H1 (cell line): ENCODE measurements at regions not wholly inside any gene's neighbourhood (a gene's known extent, or its start where the extent isn't known, plus 50 kb on each side); places are given as distances from the start of the nearest gene placed in this dataset.

ENCODE experiments used
- CTCF ChIA-PET: fragments of 300-600 bp; sonication (Branson Sonifier 250); formaldehyde crosslinking; loops from one replicate; lab custom pipeline; 2021; ENCODE audit not compliant: partially characterized antibody; lab: Charles Lee
- POLR2A ChIA-PET: fragments of 300-600 bp; sonication (Branson Sonifier 250); formaldehyde crosslinking; loops from one replicate; lab custom pipeline; 2021; ENCODE audit warnings: inconsistent platforms; ENCODE audit not compliant: partially characterized antibody; lab: Charles Lee
- DNase-seq, 2 experiments: peaks; one replicate each; pipeline versions ENCODE4 v3.0.0 to v3.0.0-alpha.2; 2010 to 2022; ENCODE audit warnings: low spot score in 2 of 2, low read depth in 1 of 2, mixed read lengths in 1 of 2
- FAIRE-seq: peaks from 2 replicates; lab custom pipeline; 2011; peaks lifted over from hg19 to GRCh38; lab: Jason Lieb, UNC
- H2AFZ ChIP-seq: 2 replicates; pipeline ENCODE4 v1.8.1; 2012; ENCODE audit warnings: low read length, inconsistent platforms
- H2AK5ac ChIP-seq: 2 replicates; pipeline ENCODE4 v1.6.1; 2013; ENCODE audit warnings: low read depth, low read length
- H2BK120ac ChIP-seq: replicated peaks from 2 replicates; pipeline ENCODE3; 2013; ENCODE audit warnings: low read depth, low read length, inconsistent platforms
- H2BK12ac ChIP-seq: 2 replicates; pipeline ENCODE4 v1.6.1; 2013; ENCODE audit warnings: low read depth, low read length
- H2BK15ac ChIP-seq: 2 replicates; pipeline ENCODE4 v1.6.1; 2013; ENCODE audit warnings: low read length
- H2BK20ac ChIP-seq: 2 replicates; pipeline ENCODE4 v1.6.1; 2013; ENCODE audit warnings: low read length
- H2BK5ac ChIP-seq: 2 replicates; pipeline ENCODE4 v1.6.1; 2013; ENCODE audit warnings: low read depth, low read length
- H3K14ac ChIP-seq: 2 replicates; pipeline ENCODE4 v1.6.1; 2013; ENCODE audit warnings: inconsistent platforms; ENCODE audit not compliant: insufficient read length
- H3K18ac ChIP-seq: 2 replicates; pipeline ENCODE4 v1.6.1; 2013; ENCODE audit warnings: low read length; ENCODE audit errors: extremely low read depth
- H3K23ac ChIP-seq: 2 replicates; pipeline ENCODE4 v1.6.1; 2013; ENCODE audit warnings: inconsistent platforms; ENCODE audit not compliant: insufficient read length
- H3K23me2 ChIP-seq: 2 replicates; pipeline ENCODE4 v1.6.1; 2013; ENCODE audit warnings: low read depth, low read length
- H3K27ac ChIP-seq: 2 replicates; pipeline ENCODE4 v1.6.1; 2011; ENCODE audit warnings: low read depth, low read length, inconsistent platforms
- H3K27me3 ChIP-seq, 4 experiments: replicated peaks in 1 of 4; 1 replicate in 1 of 4; 2 replicates in 3 of 4; pipeline versions ENCODE4 v1.6.1 to v1.8.1; 2011 to 2013; ENCODE audit warnings: low read length in 3 of 4, mild to moderate bottlenecking in 3 of 4, inconsistent platforms in 2 of 4, mixed read lengths in 2 of 4, moderate library complexity in 1 of 4; ENCODE audit not compliant: control insufficient read depth in 3 of 4, insufficient read depth in 3 of 4; ENCODE audit errors: extremely low read depth in 1 of 4
- H3K36me3 ChIP-seq, 4 experiments: 2 replicates each; pipeline versions ENCODE4 v1.6.1 to v1.8.1; 2011 to 2013; ENCODE audit warnings: mild to moderate bottlenecking in 4 of 4, low read length in 3 of 4, moderate library complexity in 2 of 4, control low read depth in 1 of 4, inconsistent platforms in 1 of 4; ENCODE audit not compliant: insufficient read depth in 4 of 4, control insufficient read depth in 2 of 4
- H3K4ac ChIP-seq: replicated peaks from 2 replicates; pipeline ENCODE3; 2013; ENCODE audit warnings: low read length, low read depth, mixed read lengths, inconsistent platforms; ENCODE audit not compliant: insufficient read length
- H3K4me1 ChIP-seq, 4 experiments: replicated peaks in 1 of 4; 1 replicate in 1 of 4; 2 replicates in 3 of 4; pipeline versions ENCODE4 v1.6.1 to v1.8.1; 2011 to 2013; ENCODE audit warnings: low read length in 3 of 4, inconsistent platforms in 2 of 4, mixed read lengths in 1 of 4; ENCODE audit not compliant: insufficient read depth in 4 of 4, control insufficient read depth in 3 of 4
- H3K4me2 ChIP-seq, 2 experiments: 2 replicates each; pipeline versions ENCODE4 v1.6.1 to v1.8.1; 2011 to 2013; ENCODE audit warnings: low read depth in 2 of 2, low read length in 2 of 2, control low read depth in 1 of 2, inconsistent platforms in 1 of 2, mild to moderate bottlenecking in 1 of 2; ENCODE audit not compliant: insufficient read depth in 1 of 2
- H3K4me3 ChIP-seq, 4 experiments: fragments of 200-600, 300-600 bp in 1 of 4; sonication (generic), shearing (Covaris generic), sonication (Bioruptor Twin) in 1 of 4; 2 replicates each; pipeline versions ENCODE4 v1.5.1 to v1.8.1; 2011 to 2016; ENCODE audit warnings: low read length in 4 of 4, low read depth in 3 of 4, control low read depth in 2 of 4, inconsistent platforms in 2 of 4, mild to moderate bottlenecking in 2 of 4, mixed read lengths in 1 of 4, moderate library complexity in 1 of 4; ENCODE audit not compliant: insufficient read depth in 2 of 4; ENCODE audit errors: extremely low read depth in 1 of 4
- H3K56ac ChIP-seq: replicated peaks from 2 replicates; pipeline ENCODE3; 2013; ENCODE audit warnings: low read depth, mild to moderate bottlenecking, mixed read lengths, low read length, inconsistent platforms; ENCODE audit not compliant: insufficient read length
- H3K79me1 ChIP-seq: 2 replicates; pipeline ENCODE4 v1.6.1; 2013; ENCODE audit warnings: low read depth, low read length, control low read depth
- H3K79me2 ChIP-seq, 2 experiments: 2 replicates each; pipeline versions ENCODE4 v1.6.1 to v1.8.1; 2012 to 2013; ENCODE audit warnings: low read length in 2 of 2, mild to moderate bottlenecking in 2 of 2, inconsistent platforms in 1 of 2; ENCODE audit not compliant: insufficient read depth in 2 of 2, control insufficient read depth in 1 of 2
- H3K9ac ChIP-seq, 4 experiments: replicated peaks in 1 of 4; 1 replicate in 1 of 4; 2 replicates in 3 of 4; pipeline versions ENCODE4 v1.6.1 to v1.8.1; 2011 to 2013; ENCODE audit warnings: low read depth in 3 of 4, low read length in 3 of 4, control low read depth in 2 of 4, mild to moderate bottlenecking in 2 of 4, moderate library complexity in 2 of 4, inconsistent platforms in 1 of 4; ENCODE audit errors: extremely low read depth in 1 of 4
- H3K9me3 ChIP-seq, 2 experiments: 2 replicates each; pipeline versions ENCODE4 v1.6.1 to v1.8.1; 2012 to 2013; ENCODE audit warnings: mild to moderate bottlenecking in 2 of 2, moderate library complexity in 2 of 2, control low read depth in 1 of 2, inconsistent platforms in 1 of 2, low read depth in 1 of 2, low read length in 1 of 2, mixed read lengths in 1 of 2; ENCODE audit not compliant: insufficient read depth in 2 of 2
- H4K20me1 ChIP-seq, 2 experiments: replicated peaks in 1 of 2; 2 replicates each; pipeline versions ENCODE3 to v1.8.1; 2011 to 2013; ENCODE audit warnings: inconsistent platforms in 2 of 2, low read length in 2 of 2, mild to moderate bottlenecking in 1 of 2; ENCODE audit not compliant: insufficient read depth in 2 of 2, control insufficient read depth in 1 of 2
- H4K5ac ChIP-seq: 2 replicates; pipeline ENCODE4 v1.6.1; 2013; ENCODE audit warnings: low read length, low read depth, mixed read lengths, inconsistent platforms; ENCODE audit not compliant: insufficient read length
- H4K8ac ChIP-seq: 2 replicates; pipeline ENCODE4 v1.8.0; 2013; ENCODE audit warnings: mild to moderate bottlenecking, moderate library complexity, low read length, inconsistent platforms; ENCODE audit not compliant: insufficient read depth; ENCODE audit errors: extremely low read depth
- H4K91ac ChIP-seq: replicated peaks from 2 replicates; pipeline ENCODE3; 2013; ENCODE audit warnings: low read length, mixed read lengths, inconsistent platforms; ENCODE audit not compliant: insufficient read length
- BCL11A ChIP-seq, 2 experiments: IDR thresholded peaks; one replicate each; pipeline ENCODE4 v1.6.1; 2011; ENCODE audit warnings: low read depth in 2 of 2, low read length in 2 of 2, mild to moderate bottlenecking in 2 of 2
- CTBP2 ChIP-seq: IDR thresholded peaks from 2 replicates; pipeline ENCODE4 v1.7.0; 2011; ENCODE audit warnings: borderline replicate concordance, mild to moderate bottlenecking, moderate library complexity, mixed read lengths, low read length; ENCODE audit not compliant: insufficient read depth, insufficient read length
- EGR1 ChIP-seq: IDR thresholded peaks from 2 replicates; pipeline ENCODE4 v1.6.1; 2011; ENCODE audit warnings: low read depth, low read length, borderline replicate concordance
- JUND ChIP-seq: IDR thresholded peaks from 2 replicates; pipeline ENCODE4 v1.6.1; 2011; ENCODE audit warnings: mild to moderate bottlenecking, improper control_type of control experiment, low read length
- KDM1A ChIP-seq: fragments of 200-600, 300-600 bp; sonication (generic); IDR thresholded peaks from 2 replicates; pipeline ENCODE4 v1.7.1; 2016; ENCODE audit warnings: mild to moderate bottlenecking, low read length, borderline replicate concordance
- KDM5A ChIP-seq: fragments of 200-600 bp; IDR thresholded peaks from 2 replicates; pipeline ENCODE4 v1.7.1; 2012; ENCODE audit warnings: mild to moderate bottlenecking, low read length, inconsistent platforms, mixed read lengths
- NANOG ChIP-seq: IDR thresholded peaks from 2 replicates; pipeline ENCODE4 v1.6.1; 2011; ENCODE audit warnings: low read length, low read depth, mild to moderate bottlenecking, inconsistent platforms; ENCODE audit not compliant: insufficient read depth, poor library complexity, severe bottlenecking
- POLR2AphosphoS5 ChIP-seq: IDR thresholded peaks from 2 replicates; pipeline ENCODE4 v1.6.1; 2011; ENCODE audit warnings: low read depth, low read length
- POU5F1 ChIP-seq: IDR thresholded peaks from 2 replicates; pipeline ENCODE4 v1.6.1; 2011; ENCODE audit warnings: low read depth, mild to moderate bottlenecking, low read length, moderate library complexity
- RFX5 ChIP-seq: IDR thresholded peaks from 2 replicates; pipeline ENCODE4 v1.6.1; 2011; ENCODE audit warnings: low read depth, low read length, improper control_type of control experiment, borderline replicate concordance
- WGBS, 2 experiments: shearing (Covaris generic) in 1 of 2; methylation state at CpG; one replicate each; pipeline versions ENCODE4 v1.1.6 to v1.1.7; 2013 to 2015; ENCODE audit warnings: low lambda C conversion rate in 2 of 2, mixed read lengths in 2 of 2, inconsistent platforms in 1 of 2, low coverage in 1 of 2, missing lambda C conversion rate in 1 of 2; ENCODE audit not compliant: insufficient replicate concordance in 2 of 2, insufficient coverage in 1 of 2, insufficient read length in 1 of 2; ENCODE audit errors: extremely low coverage in 1 of 2, missing lambda C conversion rate in 1 of 2; 5-methylcytosine and 5-hydroxymethylcytosine counted together
- TF ChIP-seq, protein P1 (sequence below): IDR thresholded peaks from 2 replicates; pipeline ENCODE4 v1.6.1; 2012; ENCODE audit warnings: low read length, inconsistent platforms

DNA sequence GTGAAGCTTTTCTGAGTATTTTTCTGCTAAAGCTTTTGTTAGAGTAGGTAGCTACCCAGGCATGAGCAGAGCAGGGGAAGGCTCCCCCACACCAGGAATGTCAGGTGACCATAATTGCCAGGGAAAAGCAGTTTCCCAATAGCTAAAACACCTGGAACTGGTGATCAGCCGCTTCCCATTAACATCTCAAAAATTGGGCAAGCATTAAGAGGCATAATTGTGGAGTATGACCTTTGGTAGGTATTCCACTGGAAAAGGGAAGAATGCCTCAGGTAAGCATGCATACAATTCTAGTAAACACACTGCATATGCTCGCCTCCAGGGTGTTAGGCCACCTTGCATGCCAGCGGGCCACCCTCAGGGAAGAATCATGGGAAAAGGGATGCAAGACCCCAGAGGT is 84.5 kb downstream of the CCR1 start:
- Histone ChIP-seq H3K4ac (no peak overlapping the region), H3K4me1 (no peaks in the 10 kb centered on the region), H3K56ac (no peak overlapping the region), H4K20me1 (no peaks in the 10 kb centered on the region), H3K4me3 (no peak overlapping the region), H3K18ac (no peak overlapping the region), H3K14ac (no peak overlapping the region), H3K4me2 (no peak overlapping the region), H2BK12ac (no peak overlapping the region), H3K27me3 (no peaks in the 10 kb centered on the region), H2BK15ac (no peak overlapping the region), H3K79me2 (no peaks in the 10 kb centered on the region), H2AFZ (no peak overlapping the region), H2BK20ac (no peak overlapping the region), H2AK5ac (no peak overlapping the region), H2BK120ac (no peak overlapping the region), H3K27ac (no peak overlapping the region), H4K8ac (no peak overlapping the region), H4K91ac (no peak overlapping the region), H3K23me2 (no peaks in the 10 kb centered on the region; the same call in 1 of the 2 replicates), H2BK5ac (no peak overlapping the region), H4K5ac (no peak overlapping the region), H3K9ac (no peak overlapping the region), H3K79me1 (no peaks in the 10 kb centered on the region), H3K23ac (no peak overlapping the region)
- FAIRE-seq: no peak
- no peak for DNase-seq
- ChIA-PET CTCF (interaction anchor here (0.8 to 1.4 kb wide), 3 partner anchors 9 to 578 kb away, joined by 3 to 5 read pairs (median 4); partner anchors contain the start of gene CCR1), POLR2A (no interaction called here)
- WGBS, 2 experiments: 86% methylated on average over 3 of the region's 3 CpGs; no CpG with 5 or more reads in 1 of the 2 experiments
- TF ChIP-seq POU5F1 (no peak), BCL11A (IDR thresholded peaks at IDR 0.05; ENCODE audit: low read depth in 2 of 2, low read length in 2 of 2) (no peak), CTBP2 (no peak), KDM1A (no peak), JUND (no peak), NANOG (no peak), EGR1 (no peak), POLR2AphosphoS5 (no peak), RFX5 (no peak), KDM5A (no peak)
- TF ChIP-seq, protein P1, sequence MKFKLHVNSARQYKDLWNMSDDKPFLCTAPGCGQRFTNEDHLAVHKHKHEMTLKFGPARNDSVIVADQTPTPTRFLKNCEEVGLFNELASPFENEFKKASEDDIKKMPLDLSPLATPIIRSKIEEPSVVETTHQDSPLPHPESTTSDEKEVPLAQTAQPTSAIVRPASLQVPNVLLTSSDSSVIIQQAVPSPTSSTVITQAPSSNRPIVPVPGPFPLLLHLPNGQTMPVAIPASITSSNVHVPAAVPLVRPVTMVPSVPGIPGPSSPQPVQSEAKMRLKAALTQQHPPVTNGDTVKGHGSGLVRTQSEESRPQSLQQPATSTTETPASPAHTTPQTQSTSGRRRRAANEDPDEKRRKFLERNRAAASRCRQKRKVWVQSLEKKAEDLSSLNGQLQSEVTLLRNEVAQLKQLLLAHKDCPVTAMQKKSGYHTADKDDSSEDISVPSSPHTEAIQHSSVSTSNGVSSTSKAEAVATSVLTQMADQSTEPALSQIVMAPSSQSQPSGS: no peak
- TF ChIP-seq, all 59 proteins: peak for 0
- Histone ChIP-seq H3K36me3 (no peaks in the 10 kb centered on the region), H3K9me3 (no peaks in the 10 kb centered on the region)
